GM10248 (cell line): ENCODE measurements at regions not wholly inside any gene's neighbourhood (a gene's known extent, or its start where the extent isn't known, plus 50 kb on each side); places are given as distances from the start of the nearest gene placed in this dataset.

Experiments used
- CTCF ChIA-PET: fragments of 300-600 bp; sonication (Branson Sonifier 250); formaldehyde crosslinking; extraction: SDS; loops from one replicate; lab custom pipeline; 2021; ENCODE audit warnings: antibody characterized with exemption; lab: Yijun Ruan, JAX
- POLR2A ChIA-PET: fragments of 350-650 bp; sonication (Branson Sonifier 250); formaldehyde crosslinking; extraction: SDS; loops from one replicate; lab custom pipeline; 2020; ENCODE audit warnings: antibody characterized with exemption; lab: Yijun Ruan, JAX
- DNase-seq: peaks from one replicate; pipeline ENCODE4 v3.0.0; 2012; ENCODE audit errors: extremely low spot score
- CTCF ChIP-seq: IDR thresholded peaks from 2 replicates; pipeline ENCODE4 v1.5.1; 2012; ENCODE audit warnings: mild to moderate bottlenecking, low read depth; ENCODE audit errors: extremely low read depth, missing control alignments, control extremely low read depth

- TF ChIP-seq CTCF: peak; percentile 67
- DNase-seq: peak; percentile 78
- CTCF ChIA-PET: interaction anchor here (0.6 to 8.0 kb wide), 32 partner anchors 8 to 284 kb away, joined by 3 to 58 read pairs (median 3); no protein-coding TSS in a partner anchor
- POLR2A ChIA-PET: interaction anchor here (1.0 kb wide), 1 partner anchor 135 kb away, joined by 3 read pairs; no protein-coding TSS in a partner anchor
Observed at GRCh38 chr16:85245307-85246172, 133.3 kb upstream of the CIBAR2 start.

GRCh38 chr16:85246473-85246872, 134.2 kb upstream of the CIBAR2 start:
- ChIA-PET POLR2A (interaction anchor here (1.0 kb wide), 1 partner anchor 136 kb away, joined by 3 read pairs; no protein-coding TSS in a partner anchor), CTCF (interaction anchor here (1.4 to 3.2 kb wide), 5 partner anchors 11 to 46 kb away, joined by 3 to 30 read pairs (median 5); no protein-coding TSS in a partner anchor)
- TF ChIP-seq CTCF: no peak

GRCh38 chr16:85246973-85247372, 134.7 kb upstream of the CIBAR2 start:
- CTCF ChIA-PET: interaction anchor here (1.3 to 3.2 kb wide), 5 partner anchors 7 to 47 kb away, joined by 3 to 29 read pairs (median 5); no protein-coding TSS in a partner anchor
- POLR2A ChIA-PET: no interaction called here

More at GRCh38 chr16:85246473-85246872, 134.2 kb upstream of the CIBAR2 start:
- no peak for DNase-seq

GRCh38 chr16:85248342-85248741, 136.1 kb upstream of the CIBAR2 start:
- no peak for TF ChIP-seq CTCF
- ChIA-PET POLR2A (no interaction called here), CTCF (interaction anchor here (0.9 to 2.7 kb wide), 5 partner anchors 9 to 133 kb away, joined by 3 to 8 read pairs (median 4); no protein-coding TSS in a partner anchor)
- no peak for DNase-seq

More at GRCh38 chr16:85246973-85247372, 134.7 kb upstream of the CIBAR2 start:
- no peak for TF ChIP-seq CTCF
- no peak for DNase-seq

DNA sequence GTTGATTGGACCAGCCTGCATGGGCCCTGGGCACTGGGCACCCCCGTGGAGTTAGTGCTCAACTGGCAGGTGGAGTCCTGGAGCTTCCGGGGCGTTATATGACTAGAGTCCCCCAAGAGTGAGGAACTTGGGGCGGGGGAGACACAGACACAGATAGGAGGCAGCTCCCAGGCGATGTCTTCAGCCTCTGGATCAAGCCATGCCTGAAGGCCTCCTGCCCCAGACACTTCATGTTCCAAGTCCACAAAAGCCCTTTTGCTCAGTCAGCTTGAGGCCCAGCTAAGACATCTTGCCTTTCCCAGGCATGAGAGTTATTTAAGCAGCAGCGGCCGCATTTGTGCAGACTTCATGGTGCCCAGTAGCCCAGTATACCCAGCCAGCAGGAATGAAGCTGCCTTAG, 136.6 kb upstream of the CIBAR2 start:
- ChIA-PET CTCF (interaction anchor here (0.9 to 2.7 kb wide), 5 partner anchors 9 to 134 kb away, joined by 3 to 8 read pairs (median 4); no protein-coding TSS in a partner anchor), POLR2A (no interaction called here)
- no peak for TF ChIP-seq CTCF
- no peak for DNase-seq

- CTCF ChIA-PET: interaction anchor here (1.6 to 2.7 kb wide), 3 partner anchors 9 to 134 kb away, joined by 4 to 8 read pairs (median 7); no protein-coding TSS in a partner anchor
Observed at GRCh38 chr16:85249418-85250146, 137.3 kb upstream of the CIBAR2 start.

More at GRCh38 chr16:85249418-85250146, 137.3 kb upstream of the CIBAR2 start:
- POLR2A ChIA-PET: no interaction called here
- TF ChIP-seq CTCF: no peak
- DNase-seq: no peak
